ENCODE measurements at regions not wholly inside any gene's neighbourhood (a gene's known extent, or its start where the extent isn't known, plus 50 kb on each side); places are given as distances from the start of the nearest gene placed in this dataset.
A peak's percentile ranks its signal among the peaks of the same experiment; 100 is the strongest.

DNA sequence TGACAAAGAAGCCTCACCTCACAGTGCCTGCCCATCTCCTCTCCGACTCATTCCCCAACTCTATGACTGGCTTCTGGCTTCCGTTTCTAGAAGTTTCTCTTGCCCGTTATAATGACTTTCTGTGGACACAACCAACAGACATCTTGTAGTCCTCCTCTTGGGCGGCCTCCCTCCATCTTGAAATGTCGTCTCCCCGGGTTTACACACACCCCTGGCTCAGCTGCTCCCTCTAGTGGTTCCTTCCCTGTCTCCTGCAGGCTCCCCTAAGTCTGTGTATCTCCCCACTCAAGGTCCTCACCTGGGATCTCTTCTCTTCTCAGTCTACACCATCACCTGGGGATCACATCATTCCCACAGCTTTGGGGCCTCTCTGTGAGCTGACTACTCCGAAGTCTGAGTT, 123.4 kb upstream of the NEBL start:
- H3K27me3 ChIP-seq (ENCODE audit: control insufficient read depth, insufficient read depth, low read length): no peaks in the 10 kb centered on the region
- no peak overlapping the region for H3K27ac ChIP-seq (ENCODE audit: low read length)
- H3K4me3 ChIP-seq (ENCODE audit: low read depth in 2 of 2, low read length in 2 of 2): no peak overlapping the region
- no peaks in the 10 kb centered on the region for H3K9me3 ChIP-seq (ENCODE audit: control insufficient read depth, insufficient read depth, low read depth, low read length)
- no peak for DNase-seq (ENCODE audit: low read depth, low spot score)
- no peaks in the 10 kb centered on the region for H3K36me3 ChIP-seq (ENCODE audit: control insufficient read depth, insufficient read depth, low read length)
- BruUV-seq (replicated peaks): no TSS peak
- POLR2A ChIA-PET: no interaction called here
- TF ChIP-seq POLR2AphosphoS5 (IDR thresholded peaks at IDR 0.05; ENCODE audit: low read depth, low read length): no peak
- TF ChIP-seq, protein P1, sequence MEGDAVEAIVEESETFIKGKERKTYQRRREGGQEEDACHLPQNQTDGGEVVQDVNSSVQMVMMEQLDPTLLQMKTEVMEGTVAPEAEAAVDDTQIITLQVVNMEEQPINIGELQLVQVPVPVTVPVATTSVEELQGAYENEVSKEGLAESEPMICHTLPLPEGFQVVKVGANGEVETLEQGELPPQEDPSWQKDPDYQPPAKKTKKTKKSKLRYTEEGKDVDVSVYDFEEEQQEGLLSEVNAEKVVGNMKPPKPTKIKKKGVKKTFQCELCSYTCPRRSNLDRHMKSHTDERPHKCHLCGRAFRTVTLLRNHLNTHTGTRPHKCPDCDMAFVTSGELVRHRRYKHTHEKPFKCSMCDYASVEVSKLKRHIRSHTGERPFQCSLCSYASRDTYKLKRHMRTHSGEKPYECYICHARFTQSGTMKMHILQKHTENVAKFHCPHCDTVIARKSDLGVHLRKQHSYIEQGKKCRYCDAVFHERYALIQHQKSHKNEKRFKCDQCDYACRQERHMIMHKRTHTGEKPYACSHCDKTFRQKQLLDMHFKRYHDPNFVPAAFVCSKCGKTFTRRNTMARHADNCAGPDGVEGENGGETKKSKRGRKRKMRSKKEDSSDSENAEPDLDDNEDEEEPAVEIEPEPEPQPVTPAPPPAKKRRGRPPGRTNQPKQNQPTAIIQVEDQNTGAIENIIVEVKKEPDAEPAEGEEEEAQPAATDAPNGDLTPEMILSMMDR (IDR thresholded peaks at IDR 0.05): peak; percentile 72
- in situ Hi-C loops (cut with HindIII; ENCODE audit: low pct_unique_long_range_greater_than_20kb, low sequenced_read_pairs): no loop called here
- ATAC-seq: no peak
- intact Hi-C loops (cut with micrococcal nuclease; ENCODE audit: unreplicated experiment): no loop called here
- H3K4me1 ChIP-seq (ENCODE audit: control insufficient read depth, insufficient read depth, low read length): no peaks in the 10 kb centered on the region
- CTCF ChIA-PET: no interaction called here

DNA sequence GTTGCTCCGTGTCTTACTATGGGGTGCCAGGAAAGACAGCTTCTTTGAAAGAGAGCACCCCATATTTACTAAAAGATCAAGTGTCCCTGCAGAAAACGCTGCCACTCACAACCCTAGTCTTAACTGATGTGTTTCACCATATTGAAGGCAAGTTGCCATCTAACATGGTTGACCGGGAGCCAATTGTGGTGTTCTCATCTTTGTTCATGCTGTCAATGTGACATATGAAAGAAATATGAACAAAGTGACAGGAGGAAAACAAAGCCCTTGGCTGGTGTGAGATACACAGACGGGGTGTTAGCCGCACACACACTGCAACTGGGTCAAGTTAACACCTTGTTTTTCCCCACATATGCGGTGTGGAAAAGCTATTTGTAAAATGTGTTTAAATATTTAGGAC, 122.3 kb upstream of the NEBL start:
- CTCF ChIA-PET: interaction anchor here (0.6 kb wide), 1 partner anchor 12 kb away, joined by 8 read pairs; no protein-coding TSS in a partner anchor
- no peaks in the 10 kb centered on the region for H3K9me3 ChIP-seq (ENCODE audit: control insufficient read depth, insufficient read depth, low read depth, low read length)
- H3K36me3 ChIP-seq (ENCODE audit: control insufficient read depth, insufficient read depth, low read length): no peaks in the 10 kb centered on the region
- in situ Hi-C loops (cut with HindIII; ENCODE audit: low pct_unique_long_range_greater_than_20kb, low sequenced_read_pairs) (no loop called here), intact Hi-C loops (cut with micrococcal nuclease; ENCODE audit: unreplicated experiment) (no loop called here)
- no peaks in the 10 kb centered on the region for H3K4me1 ChIP-seq (ENCODE audit: control insufficient read depth, insufficient read depth, low read length)
- H3K4me3 ChIP-seq (ENCODE audit: low read depth in 2 of 2, low read length in 2 of 2): no peak overlapping the region
- H3K27me3 ChIP-seq (ENCODE audit: control insufficient read depth, insufficient read depth, low read length): no peaks in the 10 kb centered on the region
- DNase-seq (ENCODE audit: low read depth, low spot score): no peak
- BruUV-seq (replicated peaks): no TSS peak
- TF ChIP-seq, protein P2, sequence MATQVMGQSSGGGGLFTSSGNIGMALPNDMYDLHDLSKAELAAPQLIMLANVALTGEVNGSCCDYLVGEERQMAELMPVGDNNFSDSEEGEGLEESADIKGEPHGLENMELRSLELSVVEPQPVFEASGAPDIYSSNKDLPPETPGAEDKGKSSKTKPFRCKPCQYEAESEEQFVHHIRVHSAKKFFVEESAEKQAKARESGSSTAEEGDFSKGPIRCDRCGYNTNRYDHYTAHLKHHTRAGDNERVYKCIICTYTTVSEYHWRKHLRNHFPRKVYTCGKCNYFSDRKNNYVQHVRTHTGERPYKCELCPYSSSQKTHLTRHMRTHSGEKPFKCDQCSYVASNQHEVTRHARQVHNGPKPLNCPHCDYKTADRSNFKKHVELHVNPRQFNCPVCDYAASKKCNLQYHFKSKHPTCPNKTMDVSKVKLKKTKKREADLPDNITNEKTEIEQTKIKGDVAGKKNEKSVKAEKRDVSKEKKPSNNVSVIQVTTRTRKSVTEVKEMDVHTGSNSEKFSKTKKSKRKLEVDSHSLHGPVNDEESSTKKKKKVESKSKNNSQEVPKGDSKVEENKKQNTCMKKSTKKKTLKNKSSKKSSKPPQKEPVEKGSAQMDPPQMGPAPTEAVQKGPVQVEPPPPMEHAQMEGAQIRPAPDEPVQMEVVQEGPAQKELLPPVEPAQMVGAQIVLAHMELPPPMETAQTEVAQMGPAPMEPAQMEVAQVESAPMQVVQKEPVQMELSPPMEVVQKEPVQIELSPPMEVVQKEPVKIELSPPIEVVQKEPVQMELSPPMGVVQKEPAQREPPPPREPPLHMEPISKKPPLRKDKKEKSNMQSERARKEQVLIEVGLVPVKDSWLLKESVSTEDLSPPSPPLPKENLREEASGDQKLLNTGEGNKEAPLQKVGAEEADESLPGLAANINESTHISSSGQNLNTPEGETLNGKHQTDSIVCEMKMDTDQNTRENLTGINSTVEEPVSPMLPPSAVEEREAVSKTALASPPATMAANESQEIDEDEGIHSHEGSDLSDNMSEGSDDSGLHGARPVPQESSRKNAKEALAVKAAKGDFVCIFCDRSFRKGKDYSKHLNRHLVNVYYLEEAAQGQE (IDR thresholded peaks at IDR 0.05; ENCODE audit: insufficient read depth in 1 of 2, low read depth in 2 of 2, low read length in 1 of 2): no peak
- TF ChIP-seq SIN3A (IDR thresholded peaks at IDR 0.05; ENCODE audit: borderline replicate concordance, insufficient read depth, low read depth, low read length): no peak
- TF ChIP-seq, protein P1 (IDR thresholded peaks at IDR 0.05): no peak
- TF ChIP-seq POLR2AphosphoS5 (IDR thresholded peaks at IDR 0.05; ENCODE audit: low read depth, low read length): no peak
- no peak for TF ChIP-seq TCF7L2 (IDR thresholded peaks at IDR 0.05; ENCODE audit: low read depth, low read length)
- H3K27ac ChIP-seq (ENCODE audit: low read length): no peak overlapping the region
- POLR2A ChIA-PET: no interaction called here
- no peak for ATAC-seq

DNA sequence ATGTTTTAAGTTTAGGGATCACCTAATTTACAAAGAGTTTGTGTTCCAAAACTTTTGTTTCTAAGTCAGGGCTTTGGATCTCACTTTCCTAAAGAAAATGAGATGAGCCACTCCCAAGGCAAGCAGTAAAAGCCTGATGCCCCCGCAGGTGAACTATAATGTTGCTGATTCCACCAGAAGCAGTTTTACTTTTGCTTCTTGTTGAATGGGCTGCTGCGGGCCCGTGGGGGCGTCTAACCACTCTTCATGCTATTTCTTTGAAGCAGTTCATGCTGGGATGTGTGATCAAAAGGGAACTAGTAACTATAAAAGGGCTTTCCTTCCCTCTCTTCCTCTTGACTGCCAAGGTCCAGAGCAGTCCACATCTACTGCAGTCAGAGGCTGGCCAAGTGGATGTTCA, 118.7 kb upstream of the NEBL start:
- H3K4me3 ChIP-seq (ENCODE audit: low read depth in 2 of 2, low read length in 2 of 2): no peak overlapping the region
- TF ChIP-seq, protein P1 (IDR thresholded peaks at IDR 0.05): no peak
- TF ChIP-seq TCF7L2 (IDR thresholded peaks at IDR 0.05; ENCODE audit: low read depth, low read length) (no peak), POLR2AphosphoS5 (IDR thresholded peaks at IDR 0.05; ENCODE audit: low read depth, low read length) (no peak), SIN3A (IDR thresholded peaks at IDR 0.05; ENCODE audit: borderline replicate concordance, insufficient read depth, low read depth, low read length) (no peak)
- TF ChIP-seq, protein P2 (IDR thresholded peaks at IDR 0.05; ENCODE audit: insufficient read depth in 1 of 2, low read depth in 2 of 2, low read length in 1 of 2): no peak
- BruUV-seq (replicated peaks): no TSS peak
- H3K4me1 ChIP-seq (ENCODE audit: control insufficient read depth, insufficient read depth, low read length): no peaks in the 10 kb centered on the region
- no peaks in the 10 kb centered on the region for H3K27me3 ChIP-seq (ENCODE audit: control insufficient read depth, insufficient read depth, low read length)
- in situ Hi-C loops (cut with HindIII; ENCODE audit: low pct_unique_long_range_greater_than_20kb, low sequenced_read_pairs) (no loop called here), intact Hi-C loops (cut with micrococcal nuclease; ENCODE audit: unreplicated experiment) (no loop called here)
- no peak for ATAC-seq
- ChIA-PET CTCF (no interaction called here), POLR2A (no interaction called here)
- no peak for DNase-seq (ENCODE audit: low read depth, low spot score)
- no peaks in the 10 kb centered on the region for H3K36me3 ChIP-seq (ENCODE audit: control insufficient read depth, insufficient read depth, low read length)
- no peak overlapping the region for H3K27ac ChIP-seq (ENCODE audit: low read length)
- no peaks in the 10 kb centered on the region for H3K9me3 ChIP-seq (ENCODE audit: control insufficient read depth, insufficient read depth, low read depth, low read length)
